ENCODE measurements at regions not wholly inside any gene's neighbourhood (a gene's known extent, or its start where the extent isn't known, plus 50 kb on each side); places are given as distances from the start of the nearest gene placed in this dataset.
"Not testable (repeated sequence)": the region's sequence is repeated elsewhere in the genome, so short reads cannot be mapped to it uniquely, and the experiment has no call there.

DNA sequence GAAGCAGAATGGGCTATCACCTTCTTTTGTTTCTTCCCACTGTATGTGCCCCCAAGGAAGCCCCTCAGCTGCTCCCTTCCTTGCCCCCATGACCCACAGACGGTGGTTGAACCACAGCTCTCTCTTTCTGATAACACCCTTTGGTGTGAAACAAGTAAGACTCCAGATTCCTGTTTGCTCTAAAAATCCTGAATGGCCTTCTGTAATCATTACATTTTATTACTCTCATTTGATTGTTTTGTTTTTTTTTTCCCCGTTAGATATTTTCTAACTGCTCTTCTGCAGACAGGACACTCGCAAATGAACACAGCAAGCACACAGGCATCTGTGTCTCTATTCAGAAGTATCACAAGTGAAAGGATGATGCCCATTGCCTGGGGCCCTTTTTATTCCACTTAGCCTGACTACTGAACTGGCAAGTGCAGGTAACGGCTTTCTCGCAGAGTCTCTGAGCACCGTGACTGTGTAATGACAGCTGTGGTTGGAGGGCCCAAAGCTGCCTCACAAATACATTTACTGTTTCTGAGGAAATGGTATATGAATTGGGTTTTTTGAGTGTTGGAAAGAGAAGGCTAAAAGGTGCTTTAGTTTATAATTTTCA, 59.3 kb downstream of the OXGR1 start:
- no peak for DNase-seq

GRCh38 chr13:96925916-96926628, 68.2 kb downstream of the OXGR1 start:
- no peak for DNase-seq

GRCh38 chr13:96925477-96925876, 68.8 kb downstream of the OXGR1 start:
- DNase-seq, result no peak

DNA sequence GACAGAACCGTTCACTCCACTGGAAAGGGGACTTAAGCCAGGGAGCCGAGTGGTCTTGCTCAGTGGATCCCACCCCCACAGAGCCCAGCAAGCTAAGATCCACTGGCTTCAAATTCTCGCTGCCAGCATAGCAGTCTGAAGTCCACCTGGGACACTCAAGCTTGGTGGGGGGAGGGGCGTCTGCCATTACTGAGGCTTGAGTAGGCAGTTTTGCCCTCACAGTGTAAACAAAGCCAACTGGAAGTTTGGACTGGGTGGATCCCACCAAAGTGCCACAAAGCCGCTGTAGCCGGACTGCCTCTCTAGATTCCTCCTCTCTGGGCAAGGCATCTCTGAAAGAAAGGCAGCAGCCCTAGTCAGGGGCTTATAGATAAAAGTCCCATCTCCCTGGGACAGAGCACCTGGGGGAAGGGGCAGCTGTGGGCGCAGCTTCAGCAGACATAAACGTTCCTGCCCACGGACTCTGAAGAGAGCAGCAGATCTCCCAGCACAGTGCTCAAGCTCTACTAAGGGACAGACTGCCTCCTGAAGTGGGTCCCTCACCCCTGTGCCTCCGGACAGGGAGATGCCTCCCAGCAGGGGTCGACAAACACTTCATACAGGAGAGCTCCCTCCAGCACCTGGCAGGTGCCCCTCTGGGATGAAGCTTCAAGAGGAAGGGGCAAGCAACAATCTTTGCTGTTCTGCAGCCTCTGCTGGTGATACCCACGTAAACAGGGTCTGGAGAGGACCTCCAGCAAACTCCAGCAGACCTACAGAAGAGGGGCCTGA, 75.2 kb downstream of the OXGR1 start:
- DNase-seq, result not testable (repeated sequence)

- no peak for DNase-seq
Observed at GRCh38 chr13:96904232-96904631, 90.0 kb downstream of the OXGR1 start.

DNA sequence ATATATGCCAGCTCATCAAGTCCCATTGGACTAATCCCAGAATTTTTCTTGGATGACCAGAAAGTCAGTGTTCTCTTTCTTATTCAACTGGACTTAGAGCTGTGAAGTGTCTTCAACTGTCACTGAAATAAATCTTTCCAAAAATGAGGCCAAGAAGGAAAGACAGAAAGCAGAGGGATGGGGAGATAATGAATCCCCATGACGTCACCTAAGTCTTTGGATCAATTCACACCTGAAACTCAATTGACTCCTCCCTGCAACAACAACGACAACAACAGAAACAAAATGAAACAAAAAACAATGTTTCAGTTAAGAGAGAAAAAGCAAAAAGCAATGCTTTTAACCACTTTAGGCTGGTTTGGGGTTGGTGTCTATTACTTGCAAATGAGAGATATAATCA, 91.2 kb downstream of the OXGR1 start:
- no peak for DNase-seq

GRCh38 chr13:96900986-96901385, 93.3 kb downstream of the OXGR1 start:
- DNase-seq, result no peak

DNA sequence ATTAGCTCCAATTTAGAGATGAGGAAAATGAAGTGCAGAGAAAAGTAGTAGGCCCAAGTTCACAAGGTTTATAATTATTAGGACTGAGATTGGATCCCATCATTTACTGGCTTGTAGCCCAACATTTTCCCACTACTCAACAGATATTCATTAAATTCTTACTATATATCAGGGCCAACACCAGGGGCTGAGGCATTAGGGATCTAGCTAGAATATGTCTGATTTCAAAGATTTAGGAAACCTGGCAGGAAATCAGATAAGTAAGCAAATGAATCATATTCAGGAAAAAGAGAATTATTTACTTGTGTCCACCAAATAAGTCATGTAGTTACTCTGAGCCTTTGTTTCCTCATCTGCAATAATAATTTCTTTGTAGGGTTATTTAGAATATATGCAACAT, 94.3 kb downstream of the OXGR1 start:
- no peak for DNase-seq

GRCh38 chr13:96898646-96899254, 95.5 kb downstream of the OXGR1 start:
- peak in 10 of 14 donors; percentile 14 to 62 (median 34) for DNase-seq

GRCh38 chr13:96898212-96898611, 96.1 kb downstream of the OXGR1 start:
- no peak for DNase-seq
